Heart left ventricle (tissue), 13 donors: ENCODE measurements at regions not wholly inside any gene's neighbourhood (a gene's known extent, or its start where the extent isn't known, plus 50 kb on each side); places are given as distances from the start of the nearest gene placed in this dataset.

Experiments
- POLR2A ChIP-seq, 2 donors: fragments of 450-650 bp; IDR thresholded peaks; one replicate each; pipeline ENCODE4 v1.6.1; 2017; ENCODE audit warnings: antibody characterized with exemption in 2 of 2, mild to moderate bottlenecking in 2 of 2, moderate library complexity in 2 of 2
- TF ChIP-seq, protein P1 (sequence below), 12 donors: fragments of 200-600 bp; sonication (generic) in 4 of 12; IDR thresholded peaks; one replicate each; pipeline versions ENCODE4 v1.5.0 to v1.8.0; 2018 to 2022; ENCODE audit warnings: antibody characterized with exemption in 12 of 12, mild to moderate bottlenecking in 5 of 12
- donor health status: ischemic (EF 13 %, LVEDD 7.1; RV severe dilation, severe dysfunction).
- donor health status: DM: no; HTN: yes; CAD: no.
- donor health status: DM: no; HTN: no; CAD: no.
- donor health status: ischemic (EF 25% LVEDD 6.9; RV normal size, moderate dysfunction).
- donor health status: ischemic (EF 25% LVEDD 5.7; RV mildly dilated, moderate dysfunction).
- donor health status: ischemic (EF 35%, LVEDD 5.7; RV mildly dilated, moderate dysfunction).
- donor health status: nonischemic (EF 11% LVEDD 7.7; RV severe dilation, severe dysfunction).
- donor health status: DM: yes; HTN: yes; CAD: no.
- donor health status: PGD.
- donor health status: ischemic (EF 29% LVEDD 5.4; RV normal size, mild dysfunction).
- donor health status: nonischemic (EF 23%, LVEDD 6.1; RV moderate dilation, normal function).

- no peak for TF ChIP-seq POLR2A (IDR thresholded peaks at IDR 0.05)
- TF ChIP-seq, protein P1, sequence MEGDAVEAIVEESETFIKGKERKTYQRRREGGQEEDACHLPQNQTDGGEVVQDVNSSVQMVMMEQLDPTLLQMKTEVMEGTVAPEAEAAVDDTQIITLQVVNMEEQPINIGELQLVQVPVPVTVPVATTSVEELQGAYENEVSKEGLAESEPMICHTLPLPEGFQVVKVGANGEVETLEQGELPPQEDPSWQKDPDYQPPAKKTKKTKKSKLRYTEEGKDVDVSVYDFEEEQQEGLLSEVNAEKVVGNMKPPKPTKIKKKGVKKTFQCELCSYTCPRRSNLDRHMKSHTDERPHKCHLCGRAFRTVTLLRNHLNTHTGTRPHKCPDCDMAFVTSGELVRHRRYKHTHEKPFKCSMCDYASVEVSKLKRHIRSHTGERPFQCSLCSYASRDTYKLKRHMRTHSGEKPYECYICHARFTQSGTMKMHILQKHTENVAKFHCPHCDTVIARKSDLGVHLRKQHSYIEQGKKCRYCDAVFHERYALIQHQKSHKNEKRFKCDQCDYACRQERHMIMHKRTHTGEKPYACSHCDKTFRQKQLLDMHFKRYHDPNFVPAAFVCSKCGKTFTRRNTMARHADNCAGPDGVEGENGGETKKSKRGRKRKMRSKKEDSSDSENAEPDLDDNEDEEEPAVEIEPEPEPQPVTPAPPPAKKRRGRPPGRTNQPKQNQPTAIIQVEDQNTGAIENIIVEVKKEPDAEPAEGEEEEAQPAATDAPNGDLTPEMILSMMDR (IDR thresholded peaks at IDR 0.05), result no peak
Measured at GRCh38 chr15:98403569-98403968, 244.8 kb upstream of the IGF1R start.
